SU-DHL-6 (cell line): ENCODE measurements at regions not wholly inside any gene's neighbourhood (a gene's known extent, or its start where the extent isn't known, plus 50 kb on each side); places are given as distances from the start of the nearest gene placed in this dataset.

Source experiments
- CTCF ChIP-seq: fragments of 200-600 bp; sonication (generic); IDR thresholded peaks from one replicate; pipeline ENCODE4 v1.5.1; 2017; ENCODE audit warnings: antibody characterized with exemption, mild to moderate bottlenecking, low read length, moderate library complexity; ENCODE audit not compliant: insufficient read depth, poor library complexity, severe bottlenecking
- EZH2phosphoT487 ChIP-seq: fragments of 200-600 bp; sonication (generic), shearing (Covaris generic); conservative IDR thresholded peaks from 2 replicates; pipeline ENCODE4 v1.6.1; 2018; ENCODE audit warnings: mild to moderate bottlenecking, antibody characterized with exemption, low read length, moderate library complexity, mixed read lengths

GRCh38 chr9:28528049-28528448, 954.8 kb upstream of the C9orf72 start:
- TF ChIP-seq CTCF (no peak), EZH2phosphoT487 (no peak)
